Gastroesophageal sphincter (tissue), 4 donors: ENCODE measurements at regions not wholly inside any gene's neighbourhood (a gene's known extent, or its start where the extent isn't known, plus 50 kb on each side); places are given as distances from the start of the nearest gene placed in this dataset.

Experiments used
- ATAC-seq: fragments of 150-250 bp; one replicate; pipeline ENCODE4 v1.9.1; 2016; ENCODE audit warnings: mild to moderate bottlenecking, moderate library complexity
- H3K27ac ChIP-seq, 4 donors: fragments of 200-600 bp; sonication (generic) in 3 of 4; 1 replicate in 3 of 4; 2 replicates in 1 of 4; pipeline ENCODE4 v1.5.1; 2016 to 2019
- H3K27me3 ChIP-seq: fragments of 200-600 bp; sonication (generic); one replicate; pipeline ENCODE4 v1.5.1; 2019
- H3K36me3 ChIP-seq, 2 donors: fragments of 200-600 bp; sonication (generic); one replicate each; pipeline ENCODE4 v1.5.1; 2019; ENCODE audit warnings: control low read depth in 1 of 2
- H3K4me1 ChIP-seq, 3 donors: fragments of 200-600 bp; sonication (generic); 1 replicate in 2 of 3; 2 replicates in 1 of 3; pipeline ENCODE4 v1.5.1; 2016 to 2019; ENCODE audit warnings: control low read depth in 2 of 3
- H3K4me3 ChIP-seq, 2 donors: fragments of 200-600 bp; sonication (generic); one replicate each; pipeline ENCODE4 v1.5.1; 2019; ENCODE audit warnings: mild to moderate bottlenecking in 1 of 2, moderate library complexity in 1 of 2
- H3K9me3 ChIP-seq, 3 donors: fragments of 200-600 bp; sonication (generic); one replicate each; pipeline ENCODE4 v1.5.1; 2017 to 2019; ENCODE audit warnings: control low read depth in 2 of 3
- EP300 ChIP-seq: sonication (generic); formaldehyde crosslinking; IDR thresholded peaks from one replicate; pipeline ENCODE4 v1.6.1; 2017; ENCODE audit warnings: antibody characterized with exemption, mild to moderate bottlenecking
- POLR2A ChIP-seq, 2 donors: fragments of 450-650 bp; IDR thresholded peaks; one replicate each; pipeline ENCODE4 v1.6.1; 2017; ENCODE audit warnings: antibody characterized with exemption in 2 of 2, mild to moderate bottlenecking in 2 of 2, moderate library complexity in 1 of 2
- POLR2AphosphoS5 ChIP-seq: sonication (generic); formaldehyde crosslinking; IDR thresholded peaks from one replicate; pipeline ENCODE4 v1.6.1; 2017; ENCODE audit warnings: antibody characterized with exemption
- WGBS, 2 donors: methylation state at CpG; one replicate each; pipeline ENCODE4 v1.1.5; 2018; ENCODE audit warnings: low coverage in 1 of 2; 5-methylcytosine and 5-hydroxymethylcytosine counted together
- TF ChIP-seq, protein P1 (sequence below), 4 experiments: fragments of 200-600 bp in 2 of 4; fragments of 450-650 bp in 2 of 4; sonication (generic) in 1 of 4; IDR thresholded peaks; one replicate each; pipeline ENCODE4 v1.5.1; 2017 to 2019; ENCODE audit warnings: antibody characterized with exemption in 4 of 4, mild to moderate bottlenecking in 2 of 4, moderate library complexity in 2 of 4

DNA sequence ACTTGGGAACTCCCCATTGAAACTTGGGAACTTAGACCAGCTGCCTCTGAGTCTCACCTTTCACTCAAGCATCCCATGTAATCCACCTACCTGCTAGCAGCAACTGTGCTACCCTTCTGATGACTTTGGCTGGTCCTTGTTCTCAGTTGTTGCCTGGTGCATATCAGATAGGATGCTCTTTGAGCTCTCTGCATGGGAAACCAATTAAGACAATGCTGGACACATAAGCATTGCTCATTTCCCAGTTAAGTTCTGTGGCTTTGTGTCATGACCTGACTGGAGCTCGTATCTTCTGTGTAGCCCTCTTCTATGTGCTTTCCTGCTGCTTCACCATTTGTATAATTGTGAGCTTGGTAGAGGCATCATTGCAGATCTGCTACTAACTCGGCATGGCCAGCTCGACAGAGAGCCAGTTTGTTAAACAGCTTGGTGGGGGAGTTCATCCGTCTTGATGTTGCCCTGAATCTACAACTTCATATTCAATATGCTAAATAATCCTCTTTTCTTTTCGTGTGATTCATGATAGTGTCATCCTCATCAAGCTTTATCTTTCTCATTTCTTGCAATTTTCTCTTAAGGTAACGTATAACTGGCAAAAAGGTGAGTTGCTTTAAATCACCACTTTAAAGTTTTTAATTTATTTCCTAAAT, 447.5 kb upstream of the SLC14A2 start:
- H3K9me3 ChIP-seq = no peaks in the 10 kb centered on the region
- WGBS, 2 donors = 84 to 85% methylated on average over 6 of the region's 6 CpGs
- TF ChIP-seq POLR2AphosphoS5 (no peak), POLR2A (IDR thresholded peaks at IDR 0.05) (no peak), EP300 (no peak)
- TF ChIP-seq, protein P1, sequence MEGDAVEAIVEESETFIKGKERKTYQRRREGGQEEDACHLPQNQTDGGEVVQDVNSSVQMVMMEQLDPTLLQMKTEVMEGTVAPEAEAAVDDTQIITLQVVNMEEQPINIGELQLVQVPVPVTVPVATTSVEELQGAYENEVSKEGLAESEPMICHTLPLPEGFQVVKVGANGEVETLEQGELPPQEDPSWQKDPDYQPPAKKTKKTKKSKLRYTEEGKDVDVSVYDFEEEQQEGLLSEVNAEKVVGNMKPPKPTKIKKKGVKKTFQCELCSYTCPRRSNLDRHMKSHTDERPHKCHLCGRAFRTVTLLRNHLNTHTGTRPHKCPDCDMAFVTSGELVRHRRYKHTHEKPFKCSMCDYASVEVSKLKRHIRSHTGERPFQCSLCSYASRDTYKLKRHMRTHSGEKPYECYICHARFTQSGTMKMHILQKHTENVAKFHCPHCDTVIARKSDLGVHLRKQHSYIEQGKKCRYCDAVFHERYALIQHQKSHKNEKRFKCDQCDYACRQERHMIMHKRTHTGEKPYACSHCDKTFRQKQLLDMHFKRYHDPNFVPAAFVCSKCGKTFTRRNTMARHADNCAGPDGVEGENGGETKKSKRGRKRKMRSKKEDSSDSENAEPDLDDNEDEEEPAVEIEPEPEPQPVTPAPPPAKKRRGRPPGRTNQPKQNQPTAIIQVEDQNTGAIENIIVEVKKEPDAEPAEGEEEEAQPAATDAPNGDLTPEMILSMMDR (IDR thresholded peaks at IDR 0.05) = no peak
- no peak overlapping the region for H3K4me3 ChIP-seq
- H3K27me3 ChIP-seq = no peaks in the 10 kb centered on the region
- H3K27ac ChIP-seq = no peak overlapping the region
- no peaks in the 10 kb centered on the region for H3K4me1 ChIP-seq
- no peak for ATAC-seq
- no peaks in the 10 kb centered on the region for H3K36me3 ChIP-seq

DNA sequence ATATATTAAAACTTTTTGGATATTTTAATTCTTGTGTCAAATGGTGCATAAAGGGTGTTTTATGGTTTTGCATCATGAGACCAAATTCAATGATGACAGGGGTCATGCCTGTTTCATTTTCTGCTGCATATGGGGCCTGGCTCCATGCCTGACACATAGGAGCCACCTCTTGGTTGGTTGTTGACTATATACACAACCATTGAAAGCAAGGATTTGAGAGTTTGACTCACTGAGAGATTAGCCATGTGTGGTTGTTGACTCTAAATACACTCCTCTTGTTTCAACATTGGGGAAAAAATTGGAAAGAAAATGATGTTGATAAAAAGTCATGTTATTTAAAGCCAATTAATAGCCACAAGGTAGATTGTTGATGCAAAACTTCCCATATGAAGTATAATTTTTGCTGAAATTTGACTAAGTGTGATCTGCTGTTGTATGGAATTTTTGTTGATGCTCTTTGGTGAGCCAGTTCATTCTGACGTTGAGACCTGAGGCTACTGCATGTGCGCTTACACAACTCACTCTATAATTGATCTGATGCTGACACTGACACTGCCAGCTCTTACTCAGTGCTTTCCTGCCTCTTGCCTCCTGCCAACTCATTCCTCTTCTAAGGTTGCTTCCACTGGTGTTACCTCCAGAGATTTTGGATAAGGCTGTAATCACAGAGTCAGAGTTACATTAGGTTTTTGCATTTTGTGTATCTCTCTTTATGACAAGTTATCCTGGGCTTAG, 446.2 kb upstream of the SLC14A2 start:
- Histone ChIP-seq H3K27ac (peak overlapping the region in 1 of 4 donors; percentile 22), H3K9me3 (no peaks in the 10 kb centered on the region), H3K27me3 (no peaks in the 10 kb centered on the region), H3K36me3 (no peaks in the 10 kb centered on the region), H3K4me1 (no peaks in the 10 kb centered on the region), H3K4me3 (no peak overlapping the region)
- TF ChIP-seq, protein P1 (IDR thresholded peaks at IDR 0.05) = no peak
- TF ChIP-seq POLR2A (IDR thresholded peaks at IDR 0.05) (no peak), EP300 (no peak), POLR2AphosphoS5 (no peak)
- peak; percentile 72 for ATAC-seq
- 67 to 93% methylated on average over 2 of the region's 2 CpGs for WGBS, 2 donors

DNA sequence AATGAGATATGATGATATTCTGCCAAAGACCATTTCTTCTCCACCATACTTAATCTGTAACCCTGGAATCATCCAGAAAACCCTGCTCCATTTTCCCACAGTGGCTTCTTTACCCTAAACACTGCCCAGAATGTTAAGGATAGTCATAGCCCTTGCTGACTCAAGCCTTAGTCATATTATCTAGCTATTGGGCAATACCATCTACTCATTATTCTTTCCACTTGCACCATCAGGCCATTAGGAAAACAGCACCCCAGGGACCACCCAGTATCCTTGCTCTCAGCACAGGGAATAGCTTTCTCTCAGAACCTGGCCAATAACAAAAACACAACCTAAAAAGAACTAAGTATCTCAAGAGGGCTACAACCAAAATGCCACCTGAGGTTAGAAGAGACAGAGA, 445.7 kb upstream of the SLC14A2 start:
- Histone ChIP-seq H3K27me3 (no peaks in the 10 kb centered on the region), H3K9me3 (no peaks in the 10 kb centered on the region), H3K27ac (peak overlapping the region in 1 of 4 donors; percentile 22), H3K4me1 (no peaks in the 10 kb centered on the region), H3K36me3 (no peaks in the 10 kb centered on the region), H3K4me3 (no peak overlapping the region)
- no peak for TF ChIP-seq EP300
- TF ChIP-seq, protein P1 (IDR thresholded peaks at IDR 0.05) = peak in 1 of 4 experiments; percentile 16
- TF ChIP-seq POLR2A (IDR thresholded peaks at IDR 0.05) = no peak
- peak; percentile 76 for TF ChIP-seq POLR2AphosphoS5
- ATAC-seq = peak; percentile 85

DNA sequence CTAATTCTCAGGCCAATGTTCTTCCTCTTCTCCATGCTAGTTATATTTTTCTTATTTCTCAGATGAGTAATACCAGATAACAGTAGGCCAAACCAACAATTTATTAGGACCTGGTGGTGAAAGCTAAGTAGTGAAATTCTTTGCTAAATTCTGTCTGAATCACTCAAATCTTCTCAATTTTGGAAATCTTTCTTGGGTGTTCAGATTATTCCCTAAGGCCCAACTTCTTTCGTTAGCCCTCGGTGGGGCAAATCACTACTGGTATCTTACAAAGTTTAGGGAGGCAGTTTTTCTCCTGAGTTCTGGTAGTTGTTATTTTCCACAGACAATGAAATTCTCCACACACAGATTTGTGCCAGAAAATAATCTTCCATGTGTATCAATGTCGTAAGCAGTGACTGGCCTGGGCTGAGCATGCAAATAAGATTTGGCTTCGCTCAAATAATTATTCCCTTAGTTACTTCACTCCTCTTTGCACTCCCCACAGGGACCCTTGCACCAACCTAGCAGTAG, 443.5 kb upstream of the SLC14A2 start:
- Histone ChIP-seq H3K4me3 (no peak overlapping the region), H3K4me1 (no peaks in the 10 kb centered on the region), H3K9me3 (no peaks in the 10 kb centered on the region), H3K27ac (peak overlapping the region in 2 of 4 donors; percentile 22 to 37), H3K36me3 (no peaks in the 10 kb centered on the region), H3K27me3 (no peaks in the 10 kb centered on the region)
- TF ChIP-seq POLR2A (IDR thresholded peaks at IDR 0.05) (no peak), EP300 (no peak), POLR2AphosphoS5 (no peak)
- TF ChIP-seq, protein P1 (IDR thresholded peaks at IDR 0.05) = peak in 1 of 4 experiments; percentile 33
- ATAC-seq = peak; percentile 74
- 71 to 89% methylated on average over 2 to 4 of the region's 4 CpGs for WGBS, 2 donors
